HepG2 (cell line): ENCODE measurements at regions not wholly inside any gene's neighbourhood (a gene's known extent, or its start where the extent isn't known, plus 50 kb on each side); places are given as distances from the start of the nearest gene placed in this dataset.

Experiments
- ATAC-seq: fragments of 200-7000 bp; cut with Tn5 transposase; 3 replicates; pipeline ENCODE4 v1.9.1; 2020; ENCODE audit warnings: mild to moderate bottlenecking, moderate library complexity
- BruUV-seq: library from RNA; stranded (reverse); fragments of 400-500 nt; replicated peaks from 2 replicates; lab custom pipeline; 2021; lab: Mats Ljungman, UMichigan
- CTCF ChIA-PET: fragments of 300-600 bp; formaldehyde crosslinking; extraction: SDS; loops from one replicate; lab custom pipeline; 2021; ENCODE audit warnings: low total read pairs, inconsistent platforms, low intra/inter-chr PET ratio; lab: Yijun Ruan, JAX
- POLR2A ChIA-PET: fragments of 350-600 bp; sonication (Branson Sonifier 250); formaldehyde crosslinking; loops from one replicate; lab custom pipeline; 2020; ENCODE audit warnings: antibody characterized with exemption, inconsistent platforms; lab: Yijun Ruan, JAX
- DNase-seq: peaks from one replicate; pipeline ENCODE4 v3.0.0-alpha.2; 2015; ENCODE audit warnings: low spot score
- FAIRE-seq: peaks from 3 replicates; lab custom pipeline; 2011; peaks lifted over from hg19 to GRCh38; lab: Jason Lieb, UNC
- H2AFZ ChIP-seq: one replicate; pipeline ENCODE4 v1.6.1; 2011; ENCODE audit warnings: low read length, inconsistent platforms
- H3K27ac ChIP-seq: fragments of 300-600 bp; 3 replicates; pipeline ENCODE4 v1.8.0; 2011; ENCODE audit warnings: mixed run types, mild to moderate bottlenecking, mixed read lengths, low read length, inconsistent platforms; ENCODE audit not compliant: insufficient read depth; ENCODE audit errors: extremely low read length
- H3K27me3 ChIP-seq, 2 experiments: fragments of 200-600 bp in 1 of 2; 2 replicates in 1 of 2; 3 replicates in 1 of 2; pipeline versions ENCODE4 v1.6.0 to v1.8.0; 2011; ENCODE audit warnings: low read length in 2 of 2, mild to moderate bottlenecking in 2 of 2, moderate library complexity in 2 of 2, inconsistent platforms in 1 of 2; ENCODE audit not compliant: insufficient read depth in 2 of 2, control insufficient read depth in 1 of 2
- H3K36me3 ChIP-seq, 2 experiments: fragments of 200-600 bp in 1 of 2; replicated peaks in 1 of 2; 2 replicates in 1 of 2; 3 replicates in 1 of 2; pipeline versions ENCODE4 v1.5.1 to v1.8.0; 2011; ENCODE audit warnings: low read length in 2 of 2, inconsistent platforms in 1 of 2; ENCODE audit not compliant: insufficient read depth in 2 of 2, control insufficient read depth in 1 of 2
- H3K4me1 ChIP-seq: 2 replicates; pipeline ENCODE4 v1.5.1; 2012; ENCODE audit warnings: low read length, inconsistent platforms; ENCODE audit not compliant: insufficient read depth
- H3K4me2 ChIP-seq: 2 replicates; pipeline ENCODE4 v1.6.0; 2011; ENCODE audit warnings: low read depth, low read length, inconsistent platforms
- H3K4me3 ChIP-seq, 3 experiments: fragments of 200-600 bp in 1 of 3; sonication (generic), shearing (Covaris generic) in 1 of 3; replicated peaks in 1 of 3; 2 replicates each; pipeline ENCODE4 v1.5.1; 2011 to 2016; ENCODE audit warnings: low read length in 3 of 3, inconsistent platforms in 2 of 3, low read depth in 2 of 3, mild to moderate bottlenecking in 2 of 3, control low read depth in 1 of 3, mixed read lengths in 1 of 3; ENCODE audit not compliant: insufficient read depth in 1 of 3
- H3K79me2 ChIP-seq: one replicate; pipeline ENCODE4 v1.6.1; 2011; ENCODE audit warnings: low read length, inconsistent platforms; ENCODE audit not compliant: insufficient read depth
- H3K9ac ChIP-seq: 2 replicates; pipeline ENCODE4 v1.6.0; 2011; ENCODE audit warnings: mild to moderate bottlenecking, low read depth, low read length, inconsistent platforms; ENCODE audit not compliant: insufficient read depth
- H3K9me3 ChIP-seq: 2 replicates; pipeline ENCODE4 v1.5.1; 2012; ENCODE audit warnings: mild to moderate bottlenecking, low read length
- H4K20me1 ChIP-seq: 2 replicates; pipeline ENCODE4 v1.6.0; 2011; ENCODE audit warnings: inconsistent platforms, mild to moderate bottlenecking, low read length, moderate library complexity; ENCODE audit not compliant: insufficient read depth
- ARNT2 ChIP-seq: sonication (generic); formaldehyde crosslinking; IDR thresholded peaks from 2 replicates; pipeline ENCODE4 v1.8.0; 2022; ENCODE audit warnings: mild to moderate bottlenecking, low read depth, missing genetic modification reagents, moderate library complexity
- ATRX ChIP-seq: sonication (generic); formaldehyde crosslinking; IDR thresholded peaks from 2 replicates; pipeline ENCODE4 v1.4.0; 2020; ENCODE audit warnings: missing genetic modification reagents, borderline replicate concordance
- CHCHD3 ChIP-seq: sonication (generic); formaldehyde crosslinking; IDR thresholded peaks from 2 replicates; pipeline ENCODE4 v1.8.0; 2022; ENCODE audit warnings: mild to moderate bottlenecking, missing genetic modification reagents, moderate library complexity
- CHD2 ChIP-seq: IDR thresholded peaks from 2 replicates; pipeline ENCODE4 v1.6.1; 2011; ENCODE audit warnings: low read depth, low read length, improper control_type of control experiment
- CHD4 ChIP-seq: fragments of 200-600 bp; sonication (generic); IDR thresholded peaks from 2 replicates; pipeline ENCODE4 v1.7.0; 2017; ENCODE audit warnings: mild to moderate bottlenecking, low read length, borderline replicate concordance
- CREM ChIP-seq, 2 experiments: sonication (generic) in 1 of 2; formaldehyde crosslinking in 1 of 2; IDR thresholded peaks; 2 replicates each; pipeline versions ENCODE4 v1.4.0 to v1.6.1; 2016 to 2020; ENCODE audit warnings: antibody characterized with exemption in 1 of 2, mild to moderate bottlenecking in 1 of 2, missing genetic modification reagents in 1 of 2
- DMTF1 ChIP-seq: sonication (generic); formaldehyde crosslinking; IDR thresholded peaks from 2 replicates; pipeline ENCODE4 v1.4.0; 2020; ENCODE audit warnings: mild to moderate bottlenecking, missing genetic modification reagents
- HNRNPK ChIP-seq: fragments of 200-400 bp; formaldehyde crosslinking; IDR thresholded peaks from 2 replicates; pipeline ENCODE4 v1.6.1; 2018; ENCODE audit warnings: low read length, low read depth, moderate library complexity, mild to moderate bottlenecking; ENCODE audit not compliant: poor library complexity, severe bottlenecking
- PCBP2 ChIP-seq: fragments of 200-400 bp; formaldehyde crosslinking; optimal IDR thresholded peaks from 2 replicates; pipeline ENCODE3; 2018; ENCODE audit warnings: low read length, low read depth; ENCODE audit not compliant: poor library complexity, severe bottlenecking
- POLR2AphosphoS5 ChIP-seq: IDR thresholded peaks from 2 replicates; pipeline ENCODE4 v1.6.1; 2012; ENCODE audit warnings: low read depth, low read length
- PPARG ChIP-seq: conservative IDR thresholded peaks from 2 replicates; pipeline ENCODE4 v1.6.1; 2016; ENCODE audit warnings: missing biosample characterization, missing genetic modification reagents
- RFX3 ChIP-seq: IDR thresholded peaks from 2 replicates; pipeline ENCODE4 v1.6.1; 2016; ENCODE audit warnings: missing biosample characterization, missing genetic modification reagents
- ZNF563 ChIP-seq: sonication (generic); formaldehyde crosslinking; IDR thresholded peaks from 2 replicates; pipeline ENCODE4 v1.8.0; 2022; ENCODE audit warnings: mild to moderate bottlenecking, moderate library complexity, missing genetic modification reagents
- ZNF737 ChIP-seq: sonication (generic); formaldehyde crosslinking; IDR thresholded peaks from 2 replicates; pipeline ENCODE4 v1.5.0; 2020; ENCODE audit warnings: missing genetic modification reagents, mild to moderate bottlenecking, borderline replicate concordance
- ZNF768 ChIP-seq: sonication (generic); formaldehyde crosslinking; IDR thresholded peaks from 2 replicates; pipeline ENCODE4 v1.4.0; 2020; ENCODE audit warnings: missing genetic modification reagents
- WGBS: methylation state at CpG from one replicate; pipeline ENCODE4 v1.1.6; 2017; ENCODE audit warnings: low lambda C conversion rate; 5-methylcytosine and 5-hydroxymethylcytosine counted together
- in situ Hi-C: cut with HindIII; loops from 2 replicates; pipeline ENCODE4 v1.10.0; 2017; ENCODE audit warnings: low pct_unique_long_range_greater_than_20kb; ENCODE audit not compliant: extremely low pct_ligation_motif_present
- intact Hi-C: fragments of 100-400 bp; cut with micrococcal nuclease; formaldehyde crosslinking; loops from one replicate; pipeline ENCODE4 v1.10.0; 2022; ENCODE audit not compliant: unreplicated experiment
- TF ChIP-seq, protein P1 (sequence below): sonication (generic); formaldehyde crosslinking; IDR thresholded peaks from 2 replicates; pipeline ENCODE4 v1.4.0; 2020; ENCODE audit warnings: missing genetic modification reagents, mild to moderate bottlenecking, borderline replicate concordance
- TF ChIP-seq, protein P2 (sequence below): sonication (generic); formaldehyde crosslinking; IDR thresholded peaks from 2 replicates; pipeline ENCODE4 v1.5.0; 2020; ENCODE audit warnings: mild to moderate bottlenecking, low read depth, missing genetic modification reagents, borderline replicate concordance
- TF ChIP-seq, protein P3 (sequence below): sonication (generic); formaldehyde crosslinking; IDR thresholded peaks from 2 replicates; pipeline ENCODE4 v1.5.0; 2020; ENCODE audit warnings: missing genetic modification reagents, mild to moderate bottlenecking, borderline replicate concordance

DNA sequence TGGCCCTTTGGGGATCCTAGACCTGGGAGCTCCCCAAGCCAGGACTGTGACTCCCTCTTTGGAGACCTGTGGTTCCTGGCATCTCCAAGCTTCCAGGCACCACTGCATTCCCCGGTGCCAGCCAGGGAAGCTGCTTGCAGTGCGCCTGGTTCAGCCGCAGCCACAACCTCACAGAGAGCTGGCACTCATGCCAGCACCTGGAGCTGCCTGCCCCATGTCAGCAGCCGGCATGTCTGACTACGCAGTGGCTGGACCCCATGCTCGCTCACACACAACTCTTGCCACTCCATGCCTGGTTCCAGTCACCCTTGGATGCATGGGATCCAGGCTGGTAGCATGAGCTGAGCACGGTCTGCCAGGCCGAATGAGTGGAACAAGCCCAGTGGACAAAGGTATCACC is 426.6 kb downstream of the LRRIQ3 start (continued):
- TF ChIP-seq ATRX (CRISPR knock-in tag) (no peak), CREM (IDR thresholded peaks at IDR 0.05) (no peak), CREM (CRISPR knock-in tag; IDR thresholded peaks at IDR 0.05) (no peak), PPARG (CRISPR knock-in tag) (no peak), ZNF563 (CRISPR knock-in tag) (no peak)
- TF ChIP-seq, protein P1, sequence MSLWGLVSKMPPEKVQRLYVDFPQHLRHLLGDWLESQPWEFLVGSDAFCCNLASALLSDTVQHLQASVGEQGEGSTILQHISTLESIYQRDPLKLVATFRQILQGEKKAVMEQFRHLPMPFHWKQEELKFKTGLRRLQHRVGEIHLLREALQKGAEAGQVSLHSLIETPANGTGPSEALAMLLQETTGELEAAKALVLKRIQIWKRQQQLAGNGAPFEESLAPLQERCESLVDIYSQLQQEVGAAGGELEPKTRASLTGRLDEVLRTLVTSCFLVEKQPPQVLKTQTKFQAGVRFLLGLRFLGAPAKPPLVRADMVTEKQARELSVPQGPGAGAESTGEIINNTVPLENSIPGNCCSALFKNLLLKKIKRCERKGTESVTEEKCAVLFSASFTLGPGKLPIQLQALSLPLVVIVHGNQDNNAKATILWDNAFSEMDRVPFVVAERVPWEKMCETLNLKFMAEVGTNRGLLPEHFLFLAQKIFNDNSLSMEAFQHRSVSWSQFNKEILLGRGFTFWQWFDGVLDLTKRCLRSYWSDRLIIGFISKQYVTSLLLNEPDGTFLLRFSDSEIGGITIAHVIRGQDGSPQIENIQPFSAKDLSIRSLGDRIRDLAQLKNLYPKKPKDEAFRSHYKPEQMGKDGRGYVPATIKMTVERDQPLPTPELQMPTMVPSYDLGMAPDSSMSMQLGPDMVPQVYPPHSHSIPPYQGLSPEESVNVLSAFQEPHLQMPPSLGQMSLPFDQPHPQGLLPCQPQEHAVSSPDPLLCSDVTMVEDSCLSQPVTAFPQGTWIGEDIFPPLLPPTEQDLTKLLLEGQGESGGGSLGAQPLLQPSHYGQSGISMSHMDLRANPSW: no peak

GRCh38 chr1:73770109-73770905 is 427.7 kb downstream of the LRRIQ3 start:
- no peaks in the 10 kb centered on the region for H3K27me3 ChIP-seq
- H3K9ac ChIP-seq: no peak overlapping the region
- intact Hi-C loops: no loop called here
- no peaks in the 10 kb centered on the region for H3K36me3 ChIP-seq
- ATAC-seq (no peak), DNase-seq (no peak), FAIRE-seq (no peak)
- no peaks in the 10 kb centered on the region for H3K79me2 ChIP-seq
- H3K4me2 ChIP-seq: no peak overlapping the region
- H3K4me1 ChIP-seq: no peaks in the 10 kb centered on the region
- 0% methylated on average over 2 of the region's 10 CpGs for WGBS
- H3K4me3 ChIP-seq: no peak overlapping the region
- in situ Hi-C loops: no loop called here
- no TSS peak for BruUV-seq
- no peaks in the 10 kb centered on the region for H4K20me1 ChIP-seq
- H2AFZ ChIP-seq: no peak overlapping the region
- peaks cover 60% of the 10 kb centered on the region for H3K9me3 ChIP-seq
- H3K27ac ChIP-seq: no peak overlapping the region
- POLR2A ChIA-PET: no interaction called here
- CTCF ChIA-PET: no interaction called here
- TF ChIP-seq CHD2 (no peak), HNRNPK (no peak), CHCHD3 (CRISPR knock-in tag) (no peak), RFX3 (no peak), ARNT2 (CRISPR knock-in tag) (no peak), ZNF737 (CRISPR knock-in tag) (no peak), ZNF768 (CRISPR knock-in tag) (no peak), POLR2AphosphoS5 (no peak), PCBP2 (no peak), DMTF1 (CRISPR knock-in tag) (no peak), CHD4 (no peak)
- TF ChIP-seq, protein P2, sequence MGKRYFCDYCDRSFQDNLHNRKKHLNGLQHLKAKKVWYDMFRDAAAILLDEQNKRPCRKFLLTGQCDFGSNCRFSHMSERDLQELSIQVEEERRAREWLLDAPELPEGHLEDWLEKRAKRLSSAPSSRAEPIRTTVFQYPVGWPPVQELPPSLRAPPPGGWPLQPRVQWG: no peak
- TF ChIP-seq, protein P3, sequence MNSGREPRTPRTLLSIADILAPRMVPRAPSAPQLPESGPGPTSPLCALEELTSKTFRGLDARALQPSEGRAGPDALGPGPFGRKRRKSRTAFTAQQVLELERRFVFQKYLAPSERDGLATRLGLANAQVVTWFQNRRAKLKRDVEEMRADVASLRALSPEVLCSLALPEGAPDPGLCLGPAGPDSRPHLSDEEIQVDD (CRISPR knock-in tag): no peak
